Right atrium auricular region (tissue), 2 donors: ENCODE measurements at regions not wholly inside any gene's neighbourhood (a gene's known extent, or its start where the extent isn't known, plus 50 kb on each side); places are given as distances from the start of the nearest gene placed in this dataset.
"Not testable (repeated sequence)": the region's sequence is repeated elsewhere in the genome, so short reads cannot be mapped to it uniquely, and the experiment has no call there.

ENCODE experiments used
- DNase-seq: peaks from one replicate; pipeline ENCODE4 v3.0.0-alpha.2; 2019; ENCODE audit warnings: low spot score
- H3K27ac ChIP-seq, 2 donors: fragments of 200-600 bp; sonication (generic); 1 replicate in 1 of 2; 2 replicates in 1 of 2; pipeline ENCODE4 v1.5.1; 2016 to 2019
- H3K27me3 ChIP-seq, 2 donors: fragments of 200-600 bp; sonication (generic); one replicate each; pipeline versions ENCODE4 v1.5.1 to v1.6.0; 2017 to 2019
- H3K36me3 ChIP-seq: fragments of 200-600 bp; sonication (generic); one replicate; pipeline ENCODE4 v1.5.1; 2016
- H3K4me1 ChIP-seq, 2 donors: fragments of 200-600 bp; sonication (generic); one replicate each; pipeline versions ENCODE4 v1.5.1 to v1.6.0; 2017 to 2019
- H3K4me3 ChIP-seq, 2 donors: fragments of 200-600 bp; sonication (generic); 1 replicate in 1 of 2; 2 replicates in 1 of 2; pipeline ENCODE4 v1.5.1; 2017 to 2019; ENCODE audit warnings: mild to moderate bottlenecking in 1 of 2, moderate library complexity in 1 of 2
- H3K9me3 ChIP-seq, 2 donors: fragments of 200-600 bp; sonication (generic); one replicate each; pipeline ENCODE4 v1.5.1; 2019
- TF ChIP-seq, protein P1 (sequence below), 2 donors: fragments of 200-600 bp; sonication (generic); IDR thresholded peaks; one replicate each; pipeline ENCODE4 v1.5.1; 2019; ENCODE audit warnings: antibody characterized with exemption in 2 of 2

DNA sequence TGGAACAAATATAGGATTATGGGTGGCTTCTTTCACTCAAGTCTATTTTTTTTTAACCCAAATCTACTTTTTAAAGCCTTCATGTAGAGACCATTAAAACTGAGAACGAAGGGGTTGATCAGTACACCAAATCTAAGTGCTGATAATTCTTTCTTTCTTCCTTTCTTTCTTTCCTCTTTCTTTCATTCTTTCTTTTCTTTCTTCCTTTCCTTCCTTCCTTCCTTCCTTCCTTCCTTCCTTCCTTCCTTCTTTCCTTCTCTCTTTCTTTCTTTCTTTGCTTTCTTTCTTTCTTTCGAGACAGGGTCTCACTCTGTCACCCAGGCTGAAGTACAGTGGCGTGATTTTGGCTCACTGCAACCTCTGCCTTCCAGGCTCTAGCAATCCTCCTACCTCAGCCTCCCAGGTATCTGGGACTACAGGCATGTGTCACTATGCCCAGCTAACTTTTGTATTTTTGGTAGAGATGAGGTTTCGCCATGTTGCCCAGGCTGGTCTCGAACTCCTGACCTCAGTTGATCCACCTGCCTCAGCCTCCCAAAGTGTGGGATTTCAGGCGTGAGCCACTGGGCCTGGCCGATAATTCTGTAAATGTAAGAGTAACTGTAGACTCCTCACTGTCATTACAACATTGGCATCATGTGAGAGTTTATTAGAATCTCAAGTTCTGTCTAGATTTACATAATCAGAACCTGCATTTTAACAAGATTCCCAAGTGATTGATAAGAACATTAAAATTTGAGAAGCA is 236.4 kb downstream of the TFEC start:
- TF ChIP-seq, protein P1, sequence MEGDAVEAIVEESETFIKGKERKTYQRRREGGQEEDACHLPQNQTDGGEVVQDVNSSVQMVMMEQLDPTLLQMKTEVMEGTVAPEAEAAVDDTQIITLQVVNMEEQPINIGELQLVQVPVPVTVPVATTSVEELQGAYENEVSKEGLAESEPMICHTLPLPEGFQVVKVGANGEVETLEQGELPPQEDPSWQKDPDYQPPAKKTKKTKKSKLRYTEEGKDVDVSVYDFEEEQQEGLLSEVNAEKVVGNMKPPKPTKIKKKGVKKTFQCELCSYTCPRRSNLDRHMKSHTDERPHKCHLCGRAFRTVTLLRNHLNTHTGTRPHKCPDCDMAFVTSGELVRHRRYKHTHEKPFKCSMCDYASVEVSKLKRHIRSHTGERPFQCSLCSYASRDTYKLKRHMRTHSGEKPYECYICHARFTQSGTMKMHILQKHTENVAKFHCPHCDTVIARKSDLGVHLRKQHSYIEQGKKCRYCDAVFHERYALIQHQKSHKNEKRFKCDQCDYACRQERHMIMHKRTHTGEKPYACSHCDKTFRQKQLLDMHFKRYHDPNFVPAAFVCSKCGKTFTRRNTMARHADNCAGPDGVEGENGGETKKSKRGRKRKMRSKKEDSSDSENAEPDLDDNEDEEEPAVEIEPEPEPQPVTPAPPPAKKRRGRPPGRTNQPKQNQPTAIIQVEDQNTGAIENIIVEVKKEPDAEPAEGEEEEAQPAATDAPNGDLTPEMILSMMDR (IDR thresholded peaks at IDR 0.05): no peak
- H3K36me3 ChIP-seq: no peaks in the 10 kb centered on the region
- H3K4me3 ChIP-seq: no peak overlapping the region
- no peaks in the 10 kb centered on the region for H3K4me1 ChIP-seq
- H3K9me3 ChIP-seq: no peaks in the 10 kb centered on the region
- no peak for DNase-seq
- no peaks in the 10 kb centered on the region for H3K27me3 ChIP-seq
- no peak overlapping the region for H3K27ac ChIP-seq

GRCh38 chr7:115789901-115790300 is 240.7 kb downstream of the TFEC start:
- H3K27me3 ChIP-seq: no peaks in the 10 kb centered on the region
- no peak for DNase-seq
- H3K4me1 ChIP-seq: no peaks in the 10 kb centered on the region
- H3K36me3 ChIP-seq: no peaks in the 10 kb centered on the region
- H3K9me3 ChIP-seq: no peaks in the 10 kb centered on the region
- no peak overlapping the region for H3K4me3 ChIP-seq
- H3K27ac ChIP-seq: no peak overlapping the region
- TF ChIP-seq, protein P1 (IDR thresholded peaks at IDR 0.05): no peak

DNA sequence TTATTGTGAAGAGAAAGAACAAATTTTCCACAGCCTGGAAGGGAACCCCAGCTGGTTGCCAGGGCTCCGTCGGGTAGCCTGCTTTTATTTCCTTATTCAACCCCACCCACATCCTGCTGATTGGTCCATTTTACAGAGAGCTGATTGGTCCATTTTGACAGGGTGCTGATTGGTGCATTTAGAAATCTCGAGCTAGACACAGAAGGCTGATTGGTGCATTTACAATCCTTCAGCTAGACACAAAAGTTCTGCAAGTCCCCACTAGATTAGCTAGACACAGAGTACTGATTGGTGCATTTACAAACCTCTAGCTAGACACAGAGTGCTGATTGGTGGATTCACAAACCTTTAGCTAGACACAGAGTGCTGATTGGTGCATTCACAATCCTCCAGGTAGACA is 241.1 kb downstream of the TFEC start:
- not testable (repeated sequence) for H3K36me3 ChIP-seq, H3K27ac ChIP-seq, DNase-seq, H3K4me1 ChIP-seq, H3K9me3 ChIP-seq, H3K4me3 ChIP-seq, H3K27me3 ChIP-seq

GRCh38 chr7:115782696-115783490 is 247.7 kb downstream of the TFEC start:
- no peak for DNase-seq
- Histone ChIP-seq H3K4me3 (no peak overlapping the region), H3K9me3 (no peaks in the 10 kb centered on the region), H3K36me3 (no peaks in the 10 kb centered on the region), H3K27me3 (no peaks in the 10 kb centered on the region), H3K27ac (no peak overlapping the region), H3K4me1 (no peaks in the 10 kb centered on the region)
- TF ChIP-seq, protein P1 (IDR thresholded peaks at IDR 0.05): no peak

GRCh38 chr7:115779561-115779960 is 251.0 kb downstream of the TFEC start:
- H3K9me3 ChIP-seq: no peaks in the 10 kb centered on the region
- TF ChIP-seq, protein P1 (IDR thresholded peaks at IDR 0.05): no peak
- no peak overlapping the region for H3K27ac ChIP-seq
- H3K36me3 ChIP-seq: no peaks in the 10 kb centered on the region
- no peaks in the 10 kb centered on the region for H3K4me1 ChIP-seq
- H3K27me3 ChIP-seq: no peaks in the 10 kb centered on the region
- no peak for DNase-seq
- no peak overlapping the region for H3K4me3 ChIP-seq

- H3K4me1 ChIP-seq: no peaks in the 10 kb centered on the region
- no peaks in the 10 kb centered on the region for H3K36me3 ChIP-seq
- H3K27me3 ChIP-seq: no peaks in the 10 kb centered on the region
- no peak for DNase-seq
- TF ChIP-seq, protein P1 (IDR thresholded peaks at IDR 0.05): no peak
- H3K27ac ChIP-seq: no peak overlapping the region
- H3K4me3 ChIP-seq: no peak overlapping the region
- H3K9me3 ChIP-seq: no peaks in the 10 kb centered on the region
These were observed 254.6 kb downstream of the TFEC start for GRCh38 chr7:115775981-115776380.
